WTC11 (cell line): ENCODE measurements at regions not wholly inside any gene's neighbourhood (a gene's known extent, or its start where the extent isn't known, plus 50 kb on each side); places are given as distances from the start of the nearest gene placed in this dataset.

Source experiments
- ATAC-seq: fragments of 200-7000 bp; cut with Tn5 transposase; 2 replicates; pipeline ENCODE4 v1.10.0; 2021; ENCODE audit warnings: mild to moderate bottlenecking, moderate library complexity
- CTCF ChIA-PET: fragments of 300-600 bp; sonication (Branson Sonifier 250); formaldehyde crosslinking; loops from one replicate; lab custom pipeline; 2021; ENCODE audit warnings: antibody characterized with exemption; lab: Charles Lee
- POLR2A ChIA-PET: fragments of 350-600 bp; sonication (Branson Sonifier 250); formaldehyde crosslinking; loops from one replicate; lab custom pipeline; 2021; ENCODE audit warnings: antibody characterized with exemption; lab: Charles Lee
- DNase-seq: peaks from one replicate; pipeline ENCODE4 v3.0.0; 2021; ENCODE audit warnings: low spot score
- H3K27ac Mint-ChIP-seq: 2 replicates; pipeline ENCODE4 v1.8.0; 2021; ENCODE audit warnings: mixed read lengths
- H3K27me3 Mint-ChIP-seq: 2 replicates; pipeline ENCODE4 v1.8.0; 2021; ENCODE audit warnings: low read depth, mild to moderate bottlenecking, moderate library complexity, mixed read lengths
- H3K36me3 Mint-ChIP-seq: 2 replicates; pipeline ENCODE4 v1.8.0; 2021; ENCODE audit warnings: mixed read lengths
- H3K4me1 Mint-ChIP-seq: 2 replicates; pipeline ENCODE4 v1.8.0; 2022; ENCODE audit warnings: mixed read lengths
- H3K4me3 Mint-ChIP-seq: 2 replicates; pipeline ENCODE4 v1.8.0; 2021; ENCODE audit warnings: mild to moderate bottlenecking, moderate library complexity, mixed read lengths
- H3K9me3 Mint-ChIP-seq: 2 replicates; pipeline ENCODE4 v1.8.0; 2021; ENCODE audit warnings: mixed read lengths
- AFF4 ChIP-seq: sonication (generic); formaldehyde crosslinking; IDR thresholded peaks from 2 replicates; pipeline ENCODE4 v1.8.1; 2023; ENCODE audit warnings: mild to moderate bottlenecking, missing genetic modification reagents, borderline replicate concordance
- ATF3 ChIP-seq: sonication (generic); formaldehyde crosslinking; conservative IDR thresholded peaks from 2 replicates; pipeline ENCODE4 v1.8.1; 2022; ENCODE audit warnings: mild to moderate bottlenecking, missing genetic modification reagents
- CREM ChIP-seq: sonication (generic); formaldehyde crosslinking; IDR thresholded peaks from 2 replicates; pipeline ENCODE4 v1.8.1; 2022; ENCODE audit warnings: mild to moderate bottlenecking, missing genetic modification reagents, moderate library complexity
- E2F1 ChIP-seq: sonication (generic); formaldehyde crosslinking; IDR thresholded peaks from 2 replicates; pipeline ENCODE4 v1.8.0; 2022; ENCODE audit warnings: mild to moderate bottlenecking, missing genetic modification reagents
- EMX1 ChIP-seq: fragments of 250-450 bp; sonication (Bioruptor Pico); IDR thresholded peaks from 2 replicates; pipeline ENCODE4 v1.8.0; 2021; ENCODE audit warnings: mild to moderate bottlenecking
- GRHL2 ChIP-seq: fragments of 250-450 bp; sonication (Bioruptor Pico); IDR thresholded peaks from 2 replicates; pipeline ENCODE4 v1.8.0; 2022; ENCODE audit warnings: mild to moderate bottlenecking, moderate library complexity; ENCODE audit not compliant: insufficient replicate concordance, severe bottlenecking
- HMGA2 ChIP-seq: fragments of 250-450 bp; sonication (Bioruptor Pico); IDR thresholded peaks from 2 replicates; pipeline ENCODE4 v1.4.0; 2021; ENCODE audit warnings: mild to moderate bottlenecking, moderate library complexity
- KAT7 ChIP-seq: sonication (generic); formaldehyde crosslinking; IDR thresholded peaks from 2 replicates; pipeline ENCODE4 v1.8.1; 2023; ENCODE audit warnings: missing genetic modification reagents, mild to moderate bottlenecking, borderline replicate concordance
- MXD4 ChIP-seq: fragments of 250-450 bp; sonication (Bioruptor Pico); IDR thresholded peaks from 2 replicates; pipeline ENCODE4 v1.8.0; 2021; ENCODE audit warnings: mild to moderate bottlenecking, moderate library complexity, borderline replicate concordance
- MYBL2 ChIP-seq: sonication (generic); formaldehyde crosslinking; IDR thresholded peaks from 2 replicates; pipeline ENCODE4 v1.8.1; 2023; ENCODE audit warnings: mild to moderate bottlenecking, moderate library complexity, missing genetic modification reagents
- NFE2L1 ChIP-seq: sonication (generic); formaldehyde crosslinking; IDR thresholded peaks from 2 replicates; pipeline ENCODE4 v1.8.1; 2023; ENCODE audit warnings: missing genetic modification reagents
- OVOL2 ChIP-seq: fragments of 250-450 bp; sonication (Bioruptor Pico); IDR thresholded peaks from 2 replicates; pipeline ENCODE4 v1.9.0; 2021; ENCODE audit warnings: mild to moderate bottlenecking, borderline replicate concordance
- SP1 ChIP-seq: sonication (generic); formaldehyde crosslinking; conservative IDR thresholded peaks from 2 replicates; pipeline ENCODE4 v1.8.1; 2022; ENCODE audit warnings: missing genetic modification reagents
- STAT6 ChIP-seq: sonication (generic); formaldehyde crosslinking; conservative IDR thresholded peaks from 2 replicates; pipeline ENCODE4 v1.8.1; 2023; ENCODE audit warnings: mild to moderate bottlenecking, low read depth, missing genetic modification reagents, moderate library complexity
- TEAD4 ChIP-seq: sonication (generic); formaldehyde crosslinking; IDR thresholded peaks from 2 replicates; pipeline ENCODE4 v1.8.0; 2022; ENCODE audit warnings: mild to moderate bottlenecking, missing genetic modification reagents
- ZNF232 ChIP-seq: sonication (generic); formaldehyde crosslinking; IDR thresholded peaks from 2 replicates; pipeline ENCODE4 v1.8.0; 2022; ENCODE audit warnings: mild to moderate bottlenecking, missing genetic modification reagents

- TF ChIP-seq AFF4 (CRISPR knock-in tag) (no peak), KAT7 (CRISPR knock-in tag) (no peak), TEAD4 (no peak), CREM (no peak), GRHL2 (CRISPR knock-in tag) (no peak), ZNF232 (CRISPR knock-in tag) (no peak)
Measured at GRCh38 chr18:39660141-39660540, 2094.5 kb upstream of the CELF4 start (continued).

GRCh38 chr18:39655341-39655740 lies 2089.7 kb upstream of the CELF4 start:
- no peak for ATAC-seq
- TF ChIP-seq AFF4 (CRISPR knock-in tag) (no peak), MYBL2 (CRISPR knock-in tag) (no peak), E2F1 (CRISPR knock-in tag) (no peak), ATF3 (CRISPR knock-in tag) (no peak), MXD4 (CRISPR knock-in tag) (no peak), EMX1 (CRISPR knock-in tag) (no peak), SP1 (CRISPR knock-in tag) (no peak), HMGA2 (CRISPR knock-in tag) (no peak), NFE2L1 (no peak), OVOL2 (CRISPR knock-in tag) (no peak), STAT6 (CRISPR knock-in tag) (no peak)
- ChIA-PET CTCF (no interaction called here), POLR2A (no interaction called here)
- no peaks in the 10 kb centered on the region for H3K9me3 Mint-ChIP-seq
- DNase-seq: no peak
- no peaks in the 10 kb centered on the region for H3K27me3 Mint-ChIP-seq
- peaks cover 29% of the 10 kb centered on the region for H3K4me1 Mint-ChIP-seq
- H3K4me3 Mint-ChIP-seq: no peak overlapping the region
- no peak overlapping the region for H3K27ac Mint-ChIP-seq
- H3K36me3 Mint-ChIP-seq: no peaks in the 10 kb centered on the region
